K562 (cell line): ENCODE measurements at regions not wholly inside any gene's neighbourhood (a gene's known extent, or its start where the extent isn't known, plus 50 kb on each side); places are given as distances from the start of the nearest gene placed in this dataset.

Experiments
- ATAC-seq: fragments of 200-7000 bp; cut with Tn5 transposase; 3 replicates; pipeline ENCODE4 v1.9.1; 2020; ENCODE audit warnings: moderate library complexity
- BruUV-seq: library from RNA; stranded (reverse); fragments of 400-500 nt; replicated peaks from 2 replicates; lab custom pipeline; 2021; lab: Mats Ljungman, UMichigan
- CTCF ChIA-PET: fragments of 300-600 bp; formaldehyde crosslinking; extraction: SDS; loops from one replicate; lab custom pipeline; 2021; ENCODE audit warnings: low intra/inter-chr PET ratio; lab: Yijun Ruan, JAX
- POLR2A ChIA-PET: fragments of 300-600, 350-650 bp; sonication (Branson Sonifier 250); formaldehyde crosslinking; extraction: SDS; loops from one replicate; lab custom pipeline; 2021; ENCODE audit warnings: antibody characterized with exemption, inconsistent platforms; lab: Yijun Ruan, JAX
- DNase-seq, 4 experiments: peaks; one replicate each; pipeline versions ENCODE4 v3.0.0 to v3.0.0-alpha.2; 2011 to 2018; ENCODE audit warnings: low spot score in 3 of 4, mixed read lengths in 3 of 4; ENCODE audit errors: extremely low read depth in 1 of 4
- FAIRE-seq: peaks from 2 replicates; lab custom pipeline; 2011; peaks lifted over from hg19 to GRCh38; lab: Jason Lieb, UNC
- H2AFZ ChIP-seq: 2 replicates; pipeline ENCODE4 v1.6.0; 2011; ENCODE audit warnings: low read depth, low read length, control low read depth, inconsistent platforms
- H3K27ac ChIP-seq: fragments of 200-600 bp; 3 replicates; pipeline ENCODE4 v1.8.0; 2011; ENCODE audit warnings: low read depth, mild to moderate bottlenecking, control low read depth, inconsistent platforms, low read length, moderate library complexity, mixed read lengths; ENCODE audit errors: extremely low read depth
- H3K27me3 ChIP-seq, 2 experiments: fragments of 300-600 bp in 1 of 2; 2 replicates in 1 of 2; 3 replicates in 1 of 2; pipeline versions ENCODE4 v1.6.0 to v1.8.0; 2011; ENCODE audit warnings: inconsistent platforms in 2 of 2, low read length in 2 of 2, mild to moderate bottlenecking in 1 of 2, mixed read lengths in 1 of 2, moderate library complexity in 1 of 2; ENCODE audit not compliant: control insufficient read depth in 2 of 2, insufficient read depth in 2 of 2
- H3K36me3 ChIP-seq: fragments of 300-600 bp; 3 replicates; pipeline ENCODE4 v1.8.0; 2011; ENCODE audit warnings: mild to moderate bottlenecking, low read length, inconsistent platforms; ENCODE audit not compliant: control insufficient read depth, insufficient read depth
- H3K4me1 ChIP-seq, 2 experiments: fragments of 200-600 bp in 1 of 2; replicated peaks in 1 of 2; 2 replicates in 1 of 2; 3 replicates in 1 of 2; pipeline versions ENCODE4 v1.5.1 to v1.8.0; 2011; ENCODE audit warnings: inconsistent platforms in 2 of 2, low read length in 2 of 2, mild to moderate bottlenecking in 1 of 2, mixed read lengths in 1 of 2, moderate library complexity in 1 of 2; ENCODE audit not compliant: control insufficient read depth in 2 of 2, insufficient read depth in 2 of 2
- H3K4me2 ChIP-seq: 2 replicates; pipeline ENCODE4 v1.6.1; 2011; ENCODE audit warnings: low read length, control low read depth, inconsistent platforms, mixed read lengths; ENCODE audit not compliant: insufficient read depth
- H3K4me3 ChIP-seq: fragments of 200-600 bp; sonication (generic), shearing (Covaris generic); 2 replicates; pipeline ENCODE4 v1.5.1; 2016; ENCODE audit warnings: control low read depth, inconsistent platforms
- H3K79me2 ChIP-seq: fragments of 200-600 bp; 3 replicates; pipeline ENCODE4 v1.8.0; 2011; ENCODE audit warnings: low read length, inconsistent platforms; ENCODE audit not compliant: control insufficient read depth, insufficient read depth
- H3K9ac ChIP-seq, 2 experiments: 2 replicates each; pipeline versions ENCODE4 v1.6.0 to v1.6.1; 2011; ENCODE audit warnings: low read depth in 2 of 2, low read length in 2 of 2, control low read depth in 1 of 2, inconsistent platforms in 1 of 2, mild to moderate bottlenecking in 1 of 2, mixed read lengths in 1 of 2; ENCODE audit not compliant: insufficient read depth in 1 of 2
- H3K9me1 ChIP-seq: one replicate; pipeline ENCODE4 v1.6.0; 2011; ENCODE audit warnings: inconsistent platforms, mild to moderate bottlenecking, low read length, moderate library complexity; ENCODE audit not compliant: control insufficient read depth, insufficient read depth
- H3K9me3 ChIP-seq: replicated peaks from 2 replicates; pipeline ENCODE4 v1.5.1; 2011; ENCODE audit warnings: low read depth, low read length, inconsistent platforms; ENCODE audit not compliant: control insufficient read depth, insufficient read depth
- H4K20me1 ChIP-seq: replicated peaks from 2 replicates; pipeline ENCODE4 v1.6.1; 2011; ENCODE audit warnings: low read length, inconsistent platforms, mixed read lengths; ENCODE audit not compliant: control insufficient read depth, insufficient read depth
- ARID2 ChIP-seq: fragments of 450-650 bp; IDR thresholded peaks from 2 replicates; pipeline ENCODE4 v1.6.1; 2017; ENCODE audit warnings: antibody characterized with exemption, mild to moderate bottlenecking
- HNRNPLL ChIP-seq: fragments of 200-400 bp; formaldehyde crosslinking; IDR thresholded peaks from 2 replicates; pipeline ENCODE4 v1.6.1; 2017; ENCODE audit warnings: low read length, low read depth, mild to moderate bottlenecking; ENCODE audit not compliant: poor library complexity, severe bottlenecking
- JUND ChIP-seq, 2 experiments: IDR thresholded peaks; 2 replicates in 1 of 2; 3 replicates in 1 of 2; pipeline ENCODE4 v1.6.1; 2011; ENCODE audit warnings: borderline replicate concordance in 2 of 2, low read depth in 2 of 2, low read length in 2 of 2, improper control_type of control experiment in 1 of 2, missing biosample characterization in 1 of 2, missing genetic modification characterization in 1 of 2, missing genetic modification reagents in 1 of 2
- L3MBTL2 ChIP-seq: fragments of 450-650 bp; IDR thresholded peaks from 2 replicates; pipeline ENCODE4 v1.6.1; 2016; ENCODE audit warnings: mild to moderate bottlenecking, moderate library complexity
- RB1 ChIP-seq: fragments of 450-650 bp; IDR thresholded peaks from 2 replicates; pipeline ENCODE4 v1.6.1; 2017; ENCODE audit warnings: low read depth, mild to moderate bottlenecking
- SMAD3 ChIP-seq: fragments of 450-650 bp; formaldehyde crosslinking; conservative IDR thresholded peaks from 2 replicates; pipeline ENCODE4 v1.4.0; 2020; ENCODE audit warnings: mild to moderate bottlenecking
- ZNF384 ChIP-seq: IDR thresholded peaks from 2 replicates; pipeline ENCODE4 v1.6.1; 2012; ENCODE audit warnings: low read depth, low read length, improper control_type of control experiment
- WGBS: fragments of 100-300 bp; shearing (Covaris generic); methylation state at CpG from one replicate; pipeline ENCODE4 v1.1.6; 2016; ENCODE audit warnings: low coverage, mixed read lengths; ENCODE audit not compliant: insufficient coverage; ENCODE audit errors: missing lambda C conversion rate; 5-methylcytosine and 5-hydroxymethylcytosine counted together
- in situ Hi-C: fragments of 300-500 bp; cut with MboI; formaldehyde crosslinking; loops from 4 replicates; pipeline ENCODE4 v1.15.0; 2018; ENCODE audit warnings: inconsistent platforms, mixed read lengths
- intact Hi-C: fragments of 100-400 bp; cut with micrococcal nuclease; formaldehyde crosslinking; loops from 2 replicates; pipeline ENCODE4 v1.14.2; 2022
- TF ChIP-seq, protein P1 (sequence below), 2 experiments: fragments of 450-650 bp; IDR thresholded peaks; 2 replicates each; pipeline ENCODE4 v1.6.1; 2016
- TF ChIP-seq, protein P2 (sequence below): fragments of 450-650 bp; formaldehyde crosslinking; IDR thresholded peaks from 2 replicates; pipeline ENCODE4 v1.4.0; 2020; ENCODE audit warnings: mild to moderate bottlenecking, moderate library complexity
- TF ChIP-seq, protein P3 (sequence below): fragments of 450-650 bp; IDR thresholded peaks from 2 replicates; pipeline ENCODE4 v1.6.1; 2016; ENCODE audit warnings: mild to moderate bottlenecking

DNA sequence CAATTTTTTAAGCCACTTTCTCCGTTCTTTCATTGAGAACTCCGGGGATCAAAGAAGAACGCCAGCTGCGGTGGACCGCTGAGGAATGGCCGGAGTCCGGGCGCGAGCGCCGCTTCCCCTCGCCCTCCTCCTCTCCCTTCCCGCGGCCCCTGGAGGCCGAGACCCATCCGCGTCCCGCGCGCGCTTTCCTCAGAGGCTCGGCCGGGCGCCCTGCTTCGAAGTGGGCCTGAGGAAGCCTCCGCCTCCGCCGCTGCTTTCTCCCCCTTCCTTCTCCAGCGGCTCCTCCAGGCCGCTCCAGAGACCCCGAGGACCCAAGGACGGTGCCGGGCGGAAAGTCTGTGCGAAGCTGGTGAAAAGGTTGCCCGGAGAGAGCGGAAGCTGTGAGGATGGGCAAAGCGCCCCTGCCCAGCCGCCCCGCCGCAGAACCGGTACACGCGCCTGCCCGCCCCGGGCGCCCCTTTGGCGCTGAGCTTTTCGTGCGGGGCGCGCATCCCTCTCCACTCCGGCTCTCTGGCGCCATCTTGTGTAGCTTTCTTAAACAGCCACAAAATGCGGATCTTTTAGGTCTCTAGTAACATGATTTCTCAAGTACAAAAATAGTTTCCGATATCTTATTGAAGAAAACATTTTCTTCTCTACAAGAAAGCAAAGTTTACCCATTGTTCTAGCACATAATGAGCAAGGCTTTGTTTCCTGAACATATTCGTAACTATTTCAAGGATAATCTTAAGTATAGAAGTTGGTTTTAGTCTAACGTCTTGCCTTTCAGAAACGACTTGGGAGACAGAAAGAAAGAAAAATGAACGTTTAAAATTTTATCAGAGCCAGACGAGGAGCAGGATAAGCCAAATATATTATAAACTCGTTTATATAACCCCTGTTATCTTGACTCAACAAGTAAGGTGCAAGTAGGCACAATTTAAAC is 59.2 kb upstream of the FAM174B start:
- H3K27me3 ChIP-seq: peaks cover 19 to 49% of the 10 kb centered on the region in 2 experiments
- H3K79me2 ChIP-seq: no peaks in the 10 kb centered on the region
- no peaks in the 10 kb centered on the region for H3K36me3 ChIP-seq
- peak; percentile 75 to 78 (median 76) for DNase-seq
- no peaks in the 10 kb centered on the region for H3K9me1 ChIP-seq
- H2AFZ ChIP-seq: no peak overlapping the region; the same call in 1 of the 2 replicates
- peaks cover 0 to 17% of the 10 kb centered on the region in 2 experiments; a peak in 2 of 5 replicates for H3K4me1 ChIP-seq
- H3K4me2 ChIP-seq: peak overlapping the region; percentile 39
- CTCF ChIA-PET: interaction anchor here (0.7 to 1.4 kb wide), 4 partner anchors 15 to 616 kb away, joined by 3 to 4 read pairs (median 4); no protein-coding TSS in a partner anchor
- H3K9ac ChIP-seq: 0 out of 4 replicates have a peak overlapping the region, but pooled peaks of 1 of the 2 experiments have one; percentile 1
- FAIRE-seq: peak; percentile 85
- WGBS: 3% methylated on average over 42 of the region's 62 CpGs
- H3K27ac ChIP-seq: no peak overlapping the region
- in situ Hi-C loops (no loop called here), intact Hi-C loops (loop anchor here (1.0 to 5.0 kb wide), 4 partner anchors 20 to 618 kb away; no protein-coding TSS in a partner anchor)
- H4K20me1 ChIP-seq: no peaks in the 10 kb centered on the region
- POLR2A ChIA-PET: interaction anchor here (1.5 kb wide), 1 partner anchor 19 kb away, joined by 5 read pairs; no protein-coding TSS in a partner anchor
- H3K4me3 ChIP-seq: peak overlapping the region; percentile 13; the same call in 1 of the 2 replicates
- ATAC-seq: peak; percentile 92
- H3K9me3 ChIP-seq: no peaks in the 10 kb centered on the region
- BruUV-seq: no TSS peak
- TF ChIP-seq L3MBTL2 (peak; percentile 23; the same call in 1 of the 2 replicates), HNRNPLL (peak; percentile 42), ARID2 (0 out of 2 replicates have a peak, but pooled peaks have one; percentile 37), ZNF384 (no peak), SMAD3 (CRISPR knock-in tag) (no peak), RB1 (peak; percentile 77; the same call in 1 of the 2 replicates), JUND (IDR thresholded peaks at IDR 0.05; ENCODE audit: borderline replicate concordance, low read depth, low read length) (peak; percentile 16; the same call in 1 of the 2 replicates), JUND (tag; IDR thresholded peaks at IDR 0.05; ENCODE audit: borderline replicate concordance, low read depth, low read length) (no peak)
- TF ChIP-seq, protein P1, sequence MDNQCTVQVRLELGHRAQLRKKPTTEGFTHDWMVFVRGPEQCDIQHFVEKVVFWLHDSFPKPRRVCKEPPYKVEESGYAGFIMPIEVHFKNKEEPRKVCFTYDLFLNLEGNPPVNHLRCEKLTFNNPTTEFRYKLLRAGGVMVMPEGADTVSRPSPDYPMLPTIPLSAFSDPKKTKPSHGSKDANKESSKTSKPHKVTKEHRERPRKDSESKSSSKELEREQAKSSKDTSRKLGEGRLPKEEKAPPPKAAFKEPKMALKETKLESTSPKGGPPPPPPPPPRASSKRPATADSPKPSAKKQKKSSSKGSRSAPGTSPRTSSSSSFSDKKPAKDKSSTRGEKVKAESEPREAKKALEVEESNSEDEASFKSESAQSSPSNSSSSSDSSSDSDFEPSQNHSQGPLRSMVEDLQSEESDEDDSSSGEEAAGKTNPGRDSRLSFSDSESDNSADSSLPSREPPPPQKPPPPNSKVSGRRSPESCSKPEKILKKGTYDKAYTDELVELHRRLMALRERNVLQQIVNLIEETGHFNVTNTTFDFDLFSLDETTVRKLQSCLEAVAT (IDR thresholded peaks at IDR 0.05): no peak
- TF ChIP-seq, protein P2, sequence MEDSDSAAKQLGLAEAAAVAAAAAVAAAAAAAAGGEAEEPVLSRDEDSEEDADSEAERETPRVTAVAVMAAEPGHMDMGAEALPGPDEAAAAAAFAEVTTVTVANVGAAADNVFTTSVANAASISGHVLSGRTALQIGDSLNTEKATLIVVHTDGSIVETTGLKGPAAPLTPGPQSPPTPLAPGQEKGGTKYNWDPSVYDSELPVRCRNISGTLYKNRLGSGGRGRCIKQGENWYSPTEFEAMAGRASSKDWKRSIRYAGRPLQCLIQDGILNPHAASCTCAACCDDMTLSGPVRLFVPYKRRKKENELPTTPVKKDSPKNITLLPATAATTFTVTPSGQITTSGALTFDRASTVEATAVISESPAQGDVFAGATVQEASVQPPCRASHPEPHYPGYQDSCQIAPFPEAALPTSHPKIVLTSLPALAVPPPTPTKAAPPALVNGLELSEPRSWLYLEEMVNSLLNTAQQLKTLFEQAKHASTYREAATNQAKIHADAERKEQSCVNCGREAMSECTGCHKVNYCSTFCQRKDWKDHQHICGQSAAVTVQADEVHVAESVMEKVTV (CRISPR knock-in tag): peak; percentile 71
- TF ChIP-seq, protein P3, sequence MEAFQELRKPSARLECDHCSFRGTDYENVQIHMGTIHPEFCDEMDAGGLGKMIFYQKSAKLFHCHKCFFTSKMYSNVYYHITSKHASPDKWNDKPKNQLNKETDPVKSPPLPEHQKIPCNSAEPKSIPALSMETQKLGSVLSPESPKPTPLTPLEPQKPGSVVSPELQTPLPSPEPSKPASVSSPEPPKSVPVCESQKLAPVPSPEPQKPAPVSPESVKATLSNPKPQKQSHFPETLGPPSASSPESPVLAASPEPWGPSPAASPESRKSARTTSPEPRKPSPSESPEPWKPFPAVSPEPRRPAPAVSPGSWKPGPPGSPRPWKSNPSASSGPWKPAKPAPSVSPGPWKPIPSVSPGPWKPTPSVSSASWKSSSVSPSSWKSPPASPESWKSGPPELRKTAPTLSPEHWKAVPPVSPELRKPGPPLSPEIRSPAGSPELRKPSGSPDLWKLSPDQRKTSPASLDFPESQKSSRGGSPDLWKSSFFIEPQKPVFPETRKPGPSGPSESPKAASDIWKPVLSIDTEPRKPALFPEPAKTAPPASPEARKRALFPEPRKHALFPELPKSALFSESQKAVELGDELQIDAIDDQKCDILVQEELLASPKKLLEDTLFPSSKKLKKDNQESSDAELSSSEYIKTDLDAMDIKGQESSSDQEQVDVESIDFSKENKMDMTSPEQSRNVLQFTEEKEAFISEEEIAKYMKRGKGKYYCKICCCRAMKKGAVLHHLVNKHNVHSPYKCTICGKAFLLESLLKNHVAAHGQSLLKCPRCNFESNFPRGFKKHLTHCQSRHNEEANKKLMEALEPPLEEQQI: no peak
